ENCODE measurements at regions not wholly inside any gene's neighbourhood (a gene's known extent, or its start where the extent isn't known, plus 50 kb on each side); places are given as distances from the start of the nearest gene placed in this dataset.

- Mint-ChIP-seq H3K9me3 (peaks cover 15 to 47% (median 21%) of the 10 kb centered on the region in 6 donors), H3K4me3 (no peak overlapping the region), H3K4me1 (no peaks in the 10 kb centered on the region), H3K27me3 (ENCODE audit: low read depth in 3 of 3) (peaks cover 0 to 2% (median 0%) of the 10 kb centered on the region in 3 donors), H3K27ac (no peak overlapping the region), H3K36me3 (peaks cover 0 to 3% (median 0%) of the 10 kb centered on the region in 3 donors)
- DNase-seq: no peak
Observed at GRCh38 chr3:21154911-21155310, 596.1 kb downstream of the ZNF385D start.

GRCh38 chr3:21152555-21152954 lies 598.5 kb downstream of the ZNF385D start:
- Mint-ChIP-seq H3K4me1 (no peaks in the 10 kb centered on the region), H3K36me3 (no peaks in the 10 kb centered on the region), H3K9me3 (peaks cover 13 to 38% (median 16%) of the 10 kb centered on the region in 6 donors), H3K27ac (no peak overlapping the region), H3K4me3 (no peak overlapping the region), H3K27me3 (ENCODE audit: low read depth in 3 of 3) (peaks cover 0 to 2% (median 0%) of the 10 kb centered on the region in 3 donors)
- no peak for DNase-seq

GRCh38 chr3:21142949-21143348 lies 608.1 kb downstream of the ZNF385D start:
- peaks cover 5 to 24% (median 12%) of the 10 kb centered on the region in 6 donors for H3K9me3 Mint-ChIP-seq
- no peaks in the 10 kb centered on the region for H3K36me3 Mint-ChIP-seq
- no peak overlapping the region for H3K4me3 Mint-ChIP-seq
- H3K27me3 Mint-ChIP-seq (ENCODE audit: low read depth in 3 of 3): peaks cover 0 to 2% (median 0%) of the 10 kb centered on the region in 3 donors
- H3K4me1 Mint-ChIP-seq: no peaks in the 10 kb centered on the region
- no peak for DNase-seq
- H3K27ac Mint-ChIP-seq: no peak overlapping the region

GRCh38 chr3:21142031-21142430 lies 609.0 kb downstream of the ZNF385D start:
- DNase-seq: no peak
- Mint-ChIP-seq H3K4me1 (no peaks in the 10 kb centered on the region), H3K9me3 (peaks cover 5 to 29% (median 17%) of the 10 kb centered on the region in 6 donors), H3K27ac (no peak overlapping the region), H3K27me3 (ENCODE audit: low read depth in 3 of 3) (peaks cover 0 to 2% (median 0%) of the 10 kb centered on the region in 3 donors), H3K36me3 (no peaks in the 10 kb centered on the region), H3K4me3 (no peak overlapping the region)

GRCh38 chr3:21140785-21141184 lies 610.2 kb downstream of the ZNF385D start:
- Mint-ChIP-seq H3K27ac (no peak overlapping the region), H3K36me3 (no peaks in the 10 kb centered on the region), H3K4me1 (no peaks in the 10 kb centered on the region), H3K4me3 (no peak overlapping the region), H3K9me3 (peaks cover 2 to 25% (median 13%) of the 10 kb centered on the region in 6 donors), H3K27me3 (ENCODE audit: low read depth in 3 of 3) (peaks cover 0 to 2% (median 0%) of the 10 kb centered on the region in 3 donors)
- DNase-seq: no peak

GRCh38 chr3:21138085-21138484 lies 612.9 kb downstream of the ZNF385D start:
- no peaks in the 10 kb centered on the region for H3K4me1 Mint-ChIP-seq
- no peaks in the 10 kb centered on the region for H3K36me3 Mint-ChIP-seq
- H3K4me3 Mint-ChIP-seq: no peak overlapping the region
- H3K9me3 Mint-ChIP-seq: peaks cover 5 to 33% (median 13%) of the 10 kb centered on the region in 6 donors
- DNase-seq: no peak
- H3K27me3 Mint-ChIP-seq (ENCODE audit: low read depth in 3 of 3): peaks cover 0 to 2% (median 0%) of the 10 kb centered on the region in 3 donors
- H3K27ac Mint-ChIP-seq: no peak overlapping the region

GRCh38 chr3:21132896-21133295 lies 618.1 kb downstream of the ZNF385D start:
- DNase-seq: no peak
- H3K27ac Mint-ChIP-seq: no peak overlapping the region
- no peaks in the 10 kb centered on the region for H3K36me3 Mint-ChIP-seq
- H3K4me1 Mint-ChIP-seq: no peaks in the 10 kb centered on the region
- H3K9me3 Mint-ChIP-seq: peaks cover 7 to 48% (median 25%) of the 10 kb centered on the region in 6 donors
- no peak overlapping the region for H3K4me3 Mint-ChIP-seq
- peaks cover 0 to 2% (median 0%) of the 10 kb centered on the region in 3 donors for H3K27me3 Mint-ChIP-seq (ENCODE audit: low read depth in 3 of 3)

GRCh38 chr3:21120826-21121225 lies 630.2 kb downstream of the ZNF385D start:
- H3K27me3 Mint-ChIP-seq (ENCODE audit: low read depth in 3 of 3): no peaks in the 10 kb centered on the region
- no peaks in the 10 kb centered on the region for H3K36me3 Mint-ChIP-seq
- no peaks in the 10 kb centered on the region for H3K4me1 Mint-ChIP-seq
- no peak overlapping the region for H3K4me3 Mint-ChIP-seq
- H3K9me3 Mint-ChIP-seq: peaks cover 13 to 41% (median 23%) of the 10 kb centered on the region in 6 donors
- DNase-seq: no peak
- no peak overlapping the region for H3K27ac Mint-ChIP-seq

- H3K27me3 Mint-ChIP-seq (ENCODE audit: low read depth in 3 of 3): peaks cover 0 to 2% (median 0%) of the 10 kb centered on the region in 3 donors
- DNase-seq: no peak
- no peaks in the 10 kb centered on the region for H3K4me1 Mint-ChIP-seq
- H3K4me3 Mint-ChIP-seq: no peak overlapping the region
- H3K27ac Mint-ChIP-seq: no peak overlapping the region
- H3K36me3 Mint-ChIP-seq: no peaks in the 10 kb centered on the region
- H3K9me3 Mint-ChIP-seq: peaks cover 14 to 51% (median 24%) of the 10 kb centered on the region in 6 donors
Observed at GRCh38 chr3:21117370-21117769, 633.6 kb downstream of the ZNF385D start.

- H3K4me1 Mint-ChIP-seq: no peaks in the 10 kb centered on the region
- H3K9me3 Mint-ChIP-seq: peaks cover 5 to 58% (median 29%) of the 10 kb centered on the region in 6 donors
- DNase-seq: no peak
- H3K4me3 Mint-ChIP-seq: no peak overlapping the region
- no peak overlapping the region for H3K27ac Mint-ChIP-seq
- peaks cover 0 to 2% (median 2%) of the 10 kb centered on the region in 3 donors for H3K27me3 Mint-ChIP-seq (ENCODE audit: low read depth in 3 of 3)
- no peaks in the 10 kb centered on the region for H3K36me3 Mint-ChIP-seq
Observed at GRCh38 chr3:21109056-21109455, 642.0 kb downstream of the ZNF385D start.

- no peak overlapping the region for H3K4me3 Mint-ChIP-seq
- H3K4me1 Mint-ChIP-seq: no peaks in the 10 kb centered on the region
- no peak overlapping the region for H3K27ac Mint-ChIP-seq
- no peaks in the 10 kb centered on the region for H3K36me3 Mint-ChIP-seq
- peaks cover 0 to 2% (median 0%) of the 10 kb centered on the region in 3 donors for H3K27me3 Mint-ChIP-seq (ENCODE audit: low read depth in 3 of 3)
- peaks cover 9 to 59% (median 23%) of the 10 kb centered on the region in 6 donors for H3K9me3 Mint-ChIP-seq
- no peak for DNase-seq
Observed at GRCh38 chr3:21105784-21106183, 645.2 kb downstream of the ZNF385D start.

GRCh38 chr3:21100656-21101359 lies 650.2 kb downstream of the ZNF385D start:
- Mint-ChIP-seq H3K36me3 (no peaks in the 10 kb centered on the region), H3K27ac (no peak overlapping the region), H3K27me3 (ENCODE audit: low read depth in 3 of 3) (no peaks in the 10 kb centered on the region), H3K4me3 (no peak overlapping the region), H3K4me1 (no peaks in the 10 kb centered on the region), H3K9me3 (peaks cover 10 to 46% (median 23%) of the 10 kb centered on the region in 6 donors)
- no peak for DNase-seq

GRCh38 chr3:21094686-21095085 lies 656.3 kb downstream of the ZNF385D start:
- Mint-ChIP-seq H3K9me3 (peaks cover 4 to 46% (median 22%) of the 10 kb centered on the region in 6 donors), H3K36me3 (no peaks in the 10 kb centered on the region), H3K4me1 (no peaks in the 10 kb centered on the region), H3K27ac (no peak overlapping the region), H3K4me3 (no peak overlapping the region), H3K27me3 (ENCODE audit: low read depth in 3 of 3) (peaks cover 0 to 3% (median 0%) of the 10 kb centered on the region in 3 donors)
- DNase-seq: no peak

GRCh38 chr3:21073561-21073960 lies 677.4 kb downstream of the ZNF385D start:
- H3K4me3 Mint-ChIP-seq: no peak overlapping the region
- no peaks in the 10 kb centered on the region for H3K36me3 Mint-ChIP-seq
- peaks cover 8 to 48% (median 29%) of the 10 kb centered on the region in 6 donors for H3K9me3 Mint-ChIP-seq
- H3K4me1 Mint-ChIP-seq: no peaks in the 10 kb centered on the region
- H3K27me3 Mint-ChIP-seq (ENCODE audit: low read depth in 3 of 3): no peaks in the 10 kb centered on the region
- H3K27ac Mint-ChIP-seq: no peak overlapping the region
- DNase-seq: no peak
